ENCODE measurements at regions not wholly inside any gene's neighbourhood (a gene's known extent, or its start where the extent isn't known, plus 50 kb on each side); places are given as distances from the start of the nearest gene placed in this dataset.
A peak's percentile ranks its signal among the peaks of the same experiment; 100 is the strongest.

- no peak for TF ChIP-seq ZBTB40 (IDR thresholded peaks at IDR 0.05)
- TF ChIP-seq ZBTB40 (CRISPR knock-in tag; IDR thresholded peaks at IDR 0.05): no peak
Measured at GRCh38 chrX:45508454-45508853, 307.8 kb upstream of the DIPK2B start (continued).

GRCh38 chrX:45506149-45506730 is 305.6 kb upstream of the DIPK2B start:
- no peaks in the 10 kb centered on the region for H3K79me2 ChIP-seq (ENCODE audit: insufficient read depth, low read length)
- H3K4me1 ChIP-seq (ENCODE audit: insufficient read depth, low read length): peaks cover 35% of the 10 kb centered on the region
- in situ Hi-C loops (cut with HindIII; ENCODE audit: extremely low pct_ligation_motif_present, low pct_unique_long_range_greater_than_20kb): loop anchor here (25.0 kb wide), 2 partner anchors 256 to 881 kb away; no protein-coding TSS in a partner anchor
- H3K27me3 ChIP-seq (ENCODE audit: control insufficient read depth in 1 of 2, insufficient read depth in 2 of 2, low read length in 2 of 2): no peaks in the 10 kb centered on the region
- no peak for DNase-seq (ENCODE audit: low spot score)
- no peaks in the 10 kb centered on the region for H3K36me3 ChIP-seq (replicated peaks in 1 of 2; ENCODE audit: control insufficient read depth in 1 of 2, insufficient read depth in 2 of 2, low read length in 2 of 2)
- FAIRE-seq: peak; percentile 26
- ChIA-PET CTCF (ENCODE audit: low intra/inter-chr PET ratio, low total read pairs) (no interaction called here), POLR2A (no interaction called here)
- no TSS peak for BruUV-seq (replicated peaks)
- peak overlapping the region; percentile 58 for H3K27ac ChIP-seq (ENCODE audit: extremely low read length, insufficient read depth, low read length)
- peak overlapping the region; percentile 57; the same call in 1 of the 2 replicates for H3K4me2 ChIP-seq (ENCODE audit: low read depth, low read length)
- H4K20me1 ChIP-seq (ENCODE audit: insufficient read depth, low read length): no peaks in the 10 kb centered on the region
- WGBS (ENCODE audit: low lambda C conversion rate): 84% methylated on average over 2 of the region's 2 CpGs
- no peak overlapping the region; a peak in 1 of 6 replicates for H3K4me3 ChIP-seq (replicated peaks in 1 of 3; ENCODE audit: insufficient read depth in 1 of 3, low read depth in 2 of 3, low read length in 3 of 3)
- no peak for ATAC-seq
- no peak overlapping the region for H3K9ac ChIP-seq (ENCODE audit: insufficient read depth, low read depth, low read length)
- no peak overlapping the region for H2AFZ ChIP-seq (ENCODE audit: low read length)
- no peaks in the 10 kb centered on the region for H3K9me3 ChIP-seq (ENCODE audit: low read length)
- intact Hi-C loops (cut with micrococcal nuclease; ENCODE audit: unreplicated experiment): no loop called here
- TF ChIP-seq RARA (CRISPR knock-in tag; IDR thresholded peaks at IDR 0.05) (no peak), HDAC1 (CRISPR knock-in tag; IDR thresholded peaks at IDR 0.05) (no peak), ZNF552 (CRISPR knock-in tag; IDR thresholded peaks at IDR 0.05; ENCODE audit: borderline replicate concordance) (no peak), JDP2 (CRISPR knock-in tag; IDR thresholded peaks at IDR 0.05; ENCODE audit: borderline replicate concordance) (no peak), TEF (CRISPR knock-in tag; IDR thresholded peaks at IDR 0.05) (no peak), MYPOP (CRISPR knock-in tag; IDR thresholded peaks at IDR 0.05) (no peak)
